Activated CD8-positive, alpha-beta T cell treated with anti-CD3 and anti-CD28 coated beads for 36 hours (primary cell): ENCODE measurements at regions not wholly inside any gene's neighbourhood (a gene's known extent, or its start where the extent isn't known, plus 50 kb on each side); places are given as distances from the start of the nearest gene placed in this dataset.

Experiments used
- ATAC-seq: fragments of 200-7000 bp; cut with Tn5 transposase; one replicate; pipeline ENCODE4 v1.10.0; 2021; ENCODE audit warnings: mild to moderate bottlenecking, moderate library complexity
- CTCF ChIA-PET: fragments of 350-600 bp; sonication (Branson Sonifier 250); formaldehyde crosslinking; loops from one replicate; lab custom pipeline; 2021; ENCODE audit warnings: antibody characterized with exemption; lab: Charles Lee
- POLR2A ChIA-PET: fragments of 350-600 bp; sonication (Branson Sonifier 250); formaldehyde crosslinking; loops from one replicate; lab custom pipeline; 2021; ENCODE audit warnings: antibody characterized with exemption; lab: Charles Lee
- DNase-seq: peaks from one replicate; pipeline ENCODE4 v3.0.0-alpha.2; 2020
- H3K27ac Mint-ChIP-seq: one replicate; pipeline ENCODE4 v1.8.0; 2021; ENCODE audit warnings: mild to moderate bottlenecking, mixed read lengths
- H3K27me3 Mint-ChIP-seq: one replicate; pipeline ENCODE4 v1.8.0; 2021; ENCODE audit warnings: mixed read lengths
- H3K36me3 Mint-ChIP-seq: one replicate; pipeline ENCODE4 v1.8.0; 2021; ENCODE audit warnings: low read depth, mixed read lengths
- H3K4me1 Mint-ChIP-seq: one replicate; pipeline ENCODE4 v1.8.0; 2021; ENCODE audit warnings: low read depth, mixed read lengths
- H3K4me3 Mint-ChIP-seq: one replicate; pipeline ENCODE4 v1.8.0; 2021; ENCODE audit warnings: mild to moderate bottlenecking, moderate library complexity, mixed read lengths
- H3K9me3 Mint-ChIP-seq: one replicate; pipeline ENCODE4 v1.8.0; 2021; ENCODE audit warnings: mixed read lengths
- intact Hi-C: fragments of 100-400 bp; cut with micrococcal nuclease; formaldehyde crosslinking; loops from one replicate; pipeline ENCODE4 v1.10.0; 2022
- TF ChIP-seq, protein P1 (sequence below): fragments of 200-600 bp; IDR thresholded peaks from one replicate; pipeline ENCODE4 v1.8.0; 2022; ENCODE audit warnings: antibody characterized with exemption, mild to moderate bottlenecking

DNA sequence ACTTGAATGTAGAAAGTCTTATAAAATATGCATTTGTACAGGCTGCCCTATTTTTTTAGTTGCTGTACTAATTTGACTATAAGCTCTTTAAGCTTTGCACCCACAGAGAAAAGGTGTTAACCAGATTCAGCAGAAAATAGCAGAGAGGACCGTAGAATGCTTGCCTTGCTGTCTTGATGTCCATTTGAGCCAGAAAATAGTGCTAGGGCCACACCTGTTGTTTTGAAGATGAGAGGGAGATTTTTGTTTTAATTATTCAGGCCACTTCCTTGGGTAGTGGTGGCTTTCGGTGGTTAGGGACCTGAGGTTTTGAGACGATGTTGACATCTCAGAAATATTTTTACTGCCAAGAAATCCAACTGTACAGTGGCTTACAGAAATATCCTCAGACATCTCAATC, 196.0 kb downstream of the SPATA31D1 start:
- no peaks in the 10 kb centered on the region for H3K9me3 Mint-ChIP-seq
- H3K36me3 Mint-ChIP-seq: no peaks in the 10 kb centered on the region
- ATAC-seq: no peak
- no peak overlapping the region for H3K4me3 Mint-ChIP-seq
- intact Hi-C loops: no loop called here
- DNase-seq: no peak
- POLR2A ChIA-PET: no interaction called here
- CTCF ChIA-PET: no interaction called here
- TF ChIP-seq, protein P1, sequence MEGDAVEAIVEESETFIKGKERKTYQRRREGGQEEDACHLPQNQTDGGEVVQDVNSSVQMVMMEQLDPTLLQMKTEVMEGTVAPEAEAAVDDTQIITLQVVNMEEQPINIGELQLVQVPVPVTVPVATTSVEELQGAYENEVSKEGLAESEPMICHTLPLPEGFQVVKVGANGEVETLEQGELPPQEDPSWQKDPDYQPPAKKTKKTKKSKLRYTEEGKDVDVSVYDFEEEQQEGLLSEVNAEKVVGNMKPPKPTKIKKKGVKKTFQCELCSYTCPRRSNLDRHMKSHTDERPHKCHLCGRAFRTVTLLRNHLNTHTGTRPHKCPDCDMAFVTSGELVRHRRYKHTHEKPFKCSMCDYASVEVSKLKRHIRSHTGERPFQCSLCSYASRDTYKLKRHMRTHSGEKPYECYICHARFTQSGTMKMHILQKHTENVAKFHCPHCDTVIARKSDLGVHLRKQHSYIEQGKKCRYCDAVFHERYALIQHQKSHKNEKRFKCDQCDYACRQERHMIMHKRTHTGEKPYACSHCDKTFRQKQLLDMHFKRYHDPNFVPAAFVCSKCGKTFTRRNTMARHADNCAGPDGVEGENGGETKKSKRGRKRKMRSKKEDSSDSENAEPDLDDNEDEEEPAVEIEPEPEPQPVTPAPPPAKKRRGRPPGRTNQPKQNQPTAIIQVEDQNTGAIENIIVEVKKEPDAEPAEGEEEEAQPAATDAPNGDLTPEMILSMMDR: no peak
- H3K27me3 Mint-ChIP-seq: no peaks in the 10 kb centered on the region
- no peaks in the 10 kb centered on the region for H3K4me1 Mint-ChIP-seq
- no peak overlapping the region for H3K27ac Mint-ChIP-seq

DNA sequence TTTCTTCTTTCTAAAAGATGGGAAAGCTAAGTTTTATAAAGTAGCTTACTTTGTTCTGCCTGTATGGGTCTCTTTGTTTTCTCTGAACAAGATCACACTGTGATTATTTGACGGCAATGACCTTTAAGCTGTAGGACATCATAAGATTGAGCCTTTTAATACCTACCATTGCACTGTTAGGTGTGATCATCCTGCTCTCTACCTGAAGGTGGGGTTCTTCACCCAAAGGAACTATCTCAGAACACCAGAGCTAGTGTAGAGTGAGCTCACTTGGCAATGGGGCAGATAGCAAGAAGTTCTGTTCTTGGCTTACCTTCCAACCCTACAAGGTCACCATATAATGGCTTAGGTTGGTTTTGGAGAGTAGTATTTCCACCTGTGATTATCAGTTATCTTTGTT, 200.2 kb downstream of the SPATA31D1 start:
- no peak for ATAC-seq
- Mint-ChIP-seq H3K27ac (no peak overlapping the region), H3K4me1 (no peaks in the 10 kb centered on the region), H3K9me3 (no peaks in the 10 kb centered on the region), H3K27me3 (no peaks in the 10 kb centered on the region), H3K4me3 (no peak overlapping the region), H3K36me3 (no peaks in the 10 kb centered on the region)
- TF ChIP-seq, protein P1: no peak
- no peak for DNase-seq
- ChIA-PET CTCF (no interaction called here), POLR2A (no interaction called here)
- intact Hi-C loops: no loop called here

DNA sequence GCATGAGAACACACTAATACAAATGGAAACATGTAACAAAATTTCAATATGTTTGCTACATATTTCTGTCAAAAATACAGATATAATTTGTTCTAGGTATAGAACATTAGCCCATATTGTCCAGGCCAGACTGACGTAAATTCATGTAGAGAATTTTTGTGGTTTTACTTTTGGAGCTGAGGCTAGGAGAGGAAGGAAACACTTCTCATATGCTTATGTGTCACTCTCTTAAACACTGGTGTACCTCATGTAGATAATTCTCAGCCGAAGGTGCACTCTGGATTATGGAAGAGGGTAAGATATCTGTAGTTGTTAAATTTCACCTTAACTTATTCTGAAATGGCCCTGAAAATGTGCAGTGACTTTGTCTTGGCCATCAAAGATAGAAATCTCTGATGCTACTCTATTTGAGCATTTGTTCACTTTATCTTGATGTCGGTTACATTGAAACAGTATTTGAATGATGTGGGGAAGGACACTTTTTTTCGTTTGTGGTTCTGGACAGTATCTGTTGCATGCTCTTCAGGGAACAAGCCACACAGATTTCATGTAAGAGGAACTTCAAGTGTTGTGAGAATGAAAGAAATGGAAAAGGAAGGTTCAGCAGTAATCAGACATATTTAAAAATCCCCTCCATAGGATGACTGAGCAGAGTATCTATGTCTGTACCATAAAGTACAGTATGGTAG, 202.7 kb downstream of the SPATA31D1 start:
- Mint-ChIP-seq H3K27me3 (no peaks in the 10 kb centered on the region), H3K27ac (no peak overlapping the region), H3K4me3 (no peak overlapping the region), H3K36me3 (no peaks in the 10 kb centered on the region), H3K4me1 (no peaks in the 10 kb centered on the region), H3K9me3 (no peaks in the 10 kb centered on the region)
- TF ChIP-seq, protein P1: no peak
- intact Hi-C loops: no loop called here
- DNase-seq (no peak), ATAC-seq (no peak)
- CTCF ChIA-PET: no interaction called here
- POLR2A ChIA-PET: no interaction called here

DNA sequence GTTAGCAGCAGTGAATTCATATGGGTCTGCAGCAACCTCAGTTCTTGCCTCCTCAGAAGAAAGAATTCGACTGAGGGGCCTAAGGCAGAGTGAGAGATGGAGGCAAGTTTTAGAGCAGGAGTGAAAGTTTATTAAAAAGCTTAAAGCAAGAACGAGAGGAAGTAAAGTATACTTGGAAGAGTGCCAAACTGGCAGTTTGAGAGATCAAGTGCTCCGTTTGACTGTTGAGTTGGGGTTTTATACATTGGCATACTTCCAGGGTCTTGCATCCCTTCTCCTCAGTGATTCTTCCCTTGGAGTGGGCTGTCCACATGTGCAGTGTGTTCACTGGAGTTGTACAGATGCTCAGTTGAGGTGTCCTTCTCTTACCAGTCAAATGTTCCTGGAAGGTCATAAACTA, 203.6 kb downstream of the SPATA31D1 start:
- CTCF ChIA-PET: no interaction called here
- intact Hi-C loops: no loop called here
- Mint-ChIP-seq H3K27me3 (no peaks in the 10 kb centered on the region), H3K9me3 (no peaks in the 10 kb centered on the region), H3K4me3 (no peak overlapping the region), H3K4me1 (no peaks in the 10 kb centered on the region), H3K27ac (no peak overlapping the region), H3K36me3 (no peaks in the 10 kb centered on the region)
- TF ChIP-seq, protein P1: no peak
- ATAC-seq (no peak), DNase-seq (no peak)
- POLR2A ChIA-PET: no interaction called here

DNA sequence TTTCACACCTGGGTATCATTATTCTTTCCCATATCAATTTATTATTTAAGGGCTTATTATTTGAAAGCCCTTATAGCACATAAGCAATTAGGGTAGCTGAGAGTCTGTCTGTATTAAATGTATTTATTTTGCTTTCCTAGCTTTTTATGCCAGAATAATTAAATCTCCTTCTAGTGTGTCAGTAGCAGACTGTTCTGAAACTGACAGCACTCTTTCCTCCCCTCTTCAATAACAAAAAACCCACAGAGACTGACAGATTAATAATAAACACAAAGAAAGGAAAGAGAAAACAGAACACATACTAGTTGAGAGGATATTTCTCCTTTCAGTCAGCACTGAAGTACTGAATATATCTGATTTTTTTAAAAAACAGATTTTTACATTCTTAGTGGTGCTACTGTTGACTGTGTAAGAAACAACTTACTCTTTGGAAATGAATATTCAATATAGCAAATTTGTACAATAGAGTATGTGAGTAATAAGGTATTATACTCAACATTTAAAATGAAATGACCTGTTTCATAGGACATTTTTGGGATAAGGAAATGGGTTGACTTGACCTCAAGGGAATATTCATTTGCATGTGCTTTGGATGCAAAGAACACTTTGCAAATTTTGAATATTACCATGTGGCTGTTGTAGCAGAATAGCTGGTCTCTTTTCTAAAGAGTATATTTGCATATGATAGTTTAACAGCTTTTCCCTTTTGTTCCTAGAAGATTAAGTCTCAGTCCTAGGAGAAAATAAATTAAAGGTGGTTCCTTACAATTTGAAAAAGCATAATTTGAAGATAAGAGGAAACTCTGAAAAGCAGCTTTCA, 208.3 kb downstream of the SPATA31D1 start:
- H3K9me3 Mint-ChIP-seq: no peaks in the 10 kb centered on the region
- no peak overlapping the region for H3K4me3 Mint-ChIP-seq
- no peaks in the 10 kb centered on the region for H3K27me3 Mint-ChIP-seq
- intact Hi-C loops: no loop called here
- no peaks in the 10 kb centered on the region for H3K4me1 Mint-ChIP-seq
- no peaks in the 10 kb centered on the region for H3K36me3 Mint-ChIP-seq
- H3K27ac Mint-ChIP-seq: no peak overlapping the region
- POLR2A ChIA-PET: no interaction called here
- ATAC-seq (no peak), DNase-seq (no peak)
- CTCF ChIA-PET: no interaction called here
- TF ChIP-seq, protein P1: no peak
